ENCODE measurements at regions not wholly inside any gene's neighbourhood (a gene's known extent, or its start where the extent isn't known, plus 50 kb on each side); places are given as distances from the start of the nearest gene placed in this dataset.

DNA sequence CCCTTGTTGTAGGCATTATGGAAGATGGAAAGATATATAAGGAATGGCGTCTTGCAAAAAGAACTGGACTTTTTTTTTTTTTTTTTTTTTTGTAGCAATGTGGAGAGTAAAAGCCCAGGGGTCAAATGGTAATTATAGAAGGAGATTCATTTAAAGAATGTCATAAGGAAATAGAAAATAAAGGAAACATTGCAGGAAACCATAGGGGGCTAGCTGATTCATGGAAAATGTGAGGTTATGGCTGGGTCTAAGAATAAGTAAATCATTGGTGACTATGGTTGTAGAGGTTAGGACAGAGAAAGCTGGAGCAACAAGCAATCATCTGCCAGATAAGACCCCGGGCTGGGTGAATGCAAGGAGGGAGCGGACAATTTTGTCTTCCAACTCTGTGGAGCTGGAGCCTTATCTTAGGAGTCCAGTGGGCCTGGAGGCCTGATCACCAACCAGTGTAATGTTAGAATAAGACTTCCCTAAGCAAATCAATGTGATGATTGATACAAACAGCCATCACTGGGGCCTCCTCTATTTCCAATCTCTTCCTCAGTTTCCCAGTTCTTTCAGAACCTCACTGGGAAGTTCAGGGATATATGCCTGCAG is 201.2 kb upstream of the TNP1 start:
- Histone ChIP-seq H4K20me1 (ENCODE audit: control insufficient read depth, insufficient read depth, low read depth, low read length) (no peaks in the 10 kb centered on the region), H3K9me3 (ENCODE audit: control insufficient read depth, insufficient read depth, low read length) (no peaks in the 10 kb centered on the region), H3F3A (ENCODE audit: control insufficient read depth, insufficient read depth) (no peaks in the 10 kb centered on the region), H3K36me3 (ENCODE audit: control insufficient read depth, low read length) (no peaks in the 10 kb centered on the region), H3K4me2 (ENCODE audit: low read length) (no peak overlapping the region), H3K4me1 (ENCODE audit: control insufficient read depth, low read length) (no peaks in the 10 kb centered on the region), H3K79me2 (ENCODE audit: control insufficient read depth, low read length) (no peaks in the 10 kb centered on the region), H3K27ac (ENCODE audit: low read depth, low read length) (no peak overlapping the region), H3K4me3 (ENCODE audit: low read length) (no peak overlapping the region), H3K9me2 (replicated peaks; ENCODE audit: control insufficient read depth, low read length) (no peaks in the 10 kb centered on the region), H3K27me3 (ENCODE audit: control insufficient read depth, low read length) (no peaks in the 10 kb centered on the region; the same call in 1 of the 2 replicates)
- TF ChIP-seq, protein P1, sequence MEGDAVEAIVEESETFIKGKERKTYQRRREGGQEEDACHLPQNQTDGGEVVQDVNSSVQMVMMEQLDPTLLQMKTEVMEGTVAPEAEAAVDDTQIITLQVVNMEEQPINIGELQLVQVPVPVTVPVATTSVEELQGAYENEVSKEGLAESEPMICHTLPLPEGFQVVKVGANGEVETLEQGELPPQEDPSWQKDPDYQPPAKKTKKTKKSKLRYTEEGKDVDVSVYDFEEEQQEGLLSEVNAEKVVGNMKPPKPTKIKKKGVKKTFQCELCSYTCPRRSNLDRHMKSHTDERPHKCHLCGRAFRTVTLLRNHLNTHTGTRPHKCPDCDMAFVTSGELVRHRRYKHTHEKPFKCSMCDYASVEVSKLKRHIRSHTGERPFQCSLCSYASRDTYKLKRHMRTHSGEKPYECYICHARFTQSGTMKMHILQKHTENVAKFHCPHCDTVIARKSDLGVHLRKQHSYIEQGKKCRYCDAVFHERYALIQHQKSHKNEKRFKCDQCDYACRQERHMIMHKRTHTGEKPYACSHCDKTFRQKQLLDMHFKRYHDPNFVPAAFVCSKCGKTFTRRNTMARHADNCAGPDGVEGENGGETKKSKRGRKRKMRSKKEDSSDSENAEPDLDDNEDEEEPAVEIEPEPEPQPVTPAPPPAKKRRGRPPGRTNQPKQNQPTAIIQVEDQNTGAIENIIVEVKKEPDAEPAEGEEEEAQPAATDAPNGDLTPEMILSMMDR (IDR thresholded peaks at IDR 0.05; ENCODE audit: low read depth, low read length, poor library complexity, severe bottlenecking), result no peak
- TF ChIP-seq EZH2phosphoT487 (IDR thresholded peaks at IDR 0.05; ENCODE audit: borderline replicate concordance, low read length), result no peak

- TF ChIP-seq, protein P1 (IDR thresholded peaks at IDR 0.05; ENCODE audit: low read depth, low read length, poor library complexity, severe bottlenecking), result no peak
- TF ChIP-seq EZH2phosphoT487 (IDR thresholded peaks at IDR 0.05; ENCODE audit: borderline replicate concordance, low read length), result no peak
- H3K27me3 ChIP-seq (ENCODE audit: control insufficient read depth, low read length), result no peaks in the 10 kb centered on the region; the same call in 1 of the 2 replicates
- H3F3A ChIP-seq (ENCODE audit: control insufficient read depth, insufficient read depth), result no peaks in the 10 kb centered on the region
- H3K79me2 ChIP-seq (ENCODE audit: control insufficient read depth, low read length), result no peaks in the 10 kb centered on the region
- H3K36me3 ChIP-seq (ENCODE audit: control insufficient read depth, low read length), result no peaks in the 10 kb centered on the region
- no peak overlapping the region for H3K27ac ChIP-seq (ENCODE audit: low read depth, low read length)
- H3K4me1 ChIP-seq (ENCODE audit: control insufficient read depth, low read length), result no peaks in the 10 kb centered on the region
- H3K9me3 ChIP-seq (ENCODE audit: control insufficient read depth, insufficient read depth, low read length), result no peaks in the 10 kb centered on the region
- no peaks in the 10 kb centered on the region for H3K9me2 ChIP-seq (replicated peaks; ENCODE audit: control insufficient read depth, low read length)
- no peak overlapping the region for H3K4me3 ChIP-seq (ENCODE audit: low read length)
- H4K20me1 ChIP-seq (ENCODE audit: control insufficient read depth, insufficient read depth, low read depth, low read length), result no peaks in the 10 kb centered on the region
- no peak overlapping the region for H3K4me2 ChIP-seq (ENCODE audit: low read length)
Measured at GRCh38 chr2:217060516-217060915, 200.7 kb upstream of the TNP1 start.

DNA sequence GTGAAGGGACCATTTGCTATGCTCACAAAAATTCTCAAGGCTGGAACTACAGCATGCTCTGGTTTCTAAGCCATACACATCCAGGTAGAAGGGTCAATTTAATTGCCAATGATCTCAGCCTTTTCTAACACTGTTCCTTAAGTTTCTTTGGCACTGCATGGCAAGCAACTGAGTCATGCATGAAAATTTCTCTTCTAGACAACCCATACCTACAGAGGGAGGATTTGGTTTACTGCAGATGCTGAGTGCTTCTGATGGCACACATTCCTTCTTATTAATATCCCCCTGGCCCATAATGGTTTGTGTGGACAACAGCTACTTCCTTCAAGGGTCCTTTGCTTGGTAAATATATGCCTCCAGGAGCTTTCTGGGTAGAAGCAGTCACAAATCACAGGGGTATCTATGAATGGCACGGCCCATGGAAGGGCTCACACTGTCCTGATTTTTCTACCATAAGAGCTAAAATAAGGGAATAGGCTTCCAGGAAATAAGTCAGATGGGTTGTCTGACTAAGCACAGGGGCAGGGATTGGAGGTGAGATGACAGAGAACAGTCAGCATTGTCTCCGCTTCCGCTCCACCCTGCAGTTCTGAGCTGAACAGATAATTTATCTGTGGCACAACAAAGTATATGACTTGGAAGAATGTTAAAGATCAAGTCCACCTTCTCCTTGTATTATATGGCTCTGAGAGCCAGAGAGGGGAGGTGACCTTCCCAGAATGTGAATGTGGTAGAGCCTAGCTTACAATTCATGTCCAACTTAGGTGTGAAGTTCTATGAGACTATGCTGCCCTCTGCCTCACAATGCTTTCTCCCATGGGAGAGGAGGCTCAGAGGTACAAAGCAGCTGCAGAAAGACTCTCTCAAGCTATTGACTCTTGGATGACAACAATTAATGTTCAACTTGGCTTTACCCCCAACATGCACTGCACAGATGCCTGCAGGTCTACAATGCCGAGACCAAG is 199.2 kb upstream of the TNP1 start:
- H3K79me2 ChIP-seq (ENCODE audit: control insufficient read depth, low read length), result no peaks in the 10 kb centered on the region
- no peaks in the 10 kb centered on the region; the same call in 1 of the 2 replicates for H3K27me3 ChIP-seq (ENCODE audit: control insufficient read depth, low read length)
- no peaks in the 10 kb centered on the region for H3K36me3 ChIP-seq (ENCODE audit: control insufficient read depth, low read length)
- no peak overlapping the region for H3K4me2 ChIP-seq (ENCODE audit: low read length)
- no peaks in the 10 kb centered on the region for H3K4me1 ChIP-seq (ENCODE audit: control insufficient read depth, low read length)
- H3K4me3 ChIP-seq (ENCODE audit: low read length), result no peak overlapping the region
- no peaks in the 10 kb centered on the region for H3K9me2 ChIP-seq (replicated peaks; ENCODE audit: control insufficient read depth, low read length)
- TF ChIP-seq, protein P1 (IDR thresholded peaks at IDR 0.05; ENCODE audit: low read depth, low read length, poor library complexity, severe bottlenecking), result no peak
- no peak for TF ChIP-seq EZH2phosphoT487 (IDR thresholded peaks at IDR 0.05; ENCODE audit: borderline replicate concordance, low read length)
- no peaks in the 10 kb centered on the region for H4K20me1 ChIP-seq (ENCODE audit: control insufficient read depth, insufficient read depth, low read depth, low read length)
- H3K9me3 ChIP-seq (ENCODE audit: control insufficient read depth, insufficient read depth, low read length), result no peaks in the 10 kb centered on the region
- H3F3A ChIP-seq (ENCODE audit: control insufficient read depth, insufficient read depth), result no peaks in the 10 kb centered on the region
- no peak overlapping the region for H3K27ac ChIP-seq (ENCODE audit: low read depth, low read length)

Measured in DOHH2 (cell line).